Hypothalamus (tissue), 51 donors: ENCODE measurements at regions not wholly inside any gene's neighbourhood (a gene's known extent, or its start where the extent isn't known, plus 50 kb on each side); places are given as distances from the start of the nearest gene placed in this dataset.
"Not testable (repeated sequence)": the region's sequence is repeated elsewhere in the genome, so short reads cannot be mapped to it uniquely, and the experiment has no call there.

Experiments used
- DNase-seq, 51 donors: peaks; one replicate each; lab custom pipeline; 2025; lab: John Stamatoyannopoulos, UW

DNA sequence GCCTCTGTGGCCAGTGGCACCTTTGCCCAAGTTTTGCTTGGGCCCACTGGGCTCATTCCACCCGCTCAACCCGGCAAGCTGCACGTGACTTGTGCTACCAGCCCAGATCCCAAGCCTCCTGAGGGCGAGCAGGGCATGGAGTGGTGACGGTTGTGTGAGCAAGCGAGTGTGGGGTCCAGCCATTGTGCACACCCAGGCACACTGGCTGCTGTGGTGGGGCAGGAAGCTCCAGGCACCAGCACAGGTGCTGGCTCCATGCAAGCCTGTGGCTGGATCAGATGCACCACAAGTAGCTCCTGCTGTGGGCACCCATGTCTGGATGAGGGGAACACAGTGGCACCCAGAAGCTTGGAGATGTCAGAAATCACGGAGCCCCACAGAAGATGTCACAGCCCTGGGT, 557.0 kb upstream of the GNPDA2 start:
- DNase-seq: no peak

DNA sequence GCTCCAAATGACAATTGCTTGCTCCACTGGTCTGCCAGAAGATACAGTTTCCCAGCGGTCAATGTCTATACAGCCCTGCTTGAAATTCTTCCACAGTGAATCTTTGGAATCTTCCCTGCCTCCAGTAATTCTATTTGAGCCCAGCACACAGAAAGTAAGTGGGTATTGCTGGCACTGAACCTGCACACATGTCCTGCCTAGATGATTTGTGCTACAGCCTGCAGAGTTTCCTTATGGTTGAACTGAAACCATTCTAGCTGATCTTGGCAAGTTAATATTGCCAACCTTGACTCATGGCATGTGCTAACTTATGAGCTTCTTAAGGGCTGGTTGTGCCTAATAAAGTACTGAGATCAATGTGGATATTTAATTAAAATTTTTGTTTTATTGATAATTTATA, 553.8 kb upstream of the GNPDA2 start:
- no peak for DNase-seq

DNA sequence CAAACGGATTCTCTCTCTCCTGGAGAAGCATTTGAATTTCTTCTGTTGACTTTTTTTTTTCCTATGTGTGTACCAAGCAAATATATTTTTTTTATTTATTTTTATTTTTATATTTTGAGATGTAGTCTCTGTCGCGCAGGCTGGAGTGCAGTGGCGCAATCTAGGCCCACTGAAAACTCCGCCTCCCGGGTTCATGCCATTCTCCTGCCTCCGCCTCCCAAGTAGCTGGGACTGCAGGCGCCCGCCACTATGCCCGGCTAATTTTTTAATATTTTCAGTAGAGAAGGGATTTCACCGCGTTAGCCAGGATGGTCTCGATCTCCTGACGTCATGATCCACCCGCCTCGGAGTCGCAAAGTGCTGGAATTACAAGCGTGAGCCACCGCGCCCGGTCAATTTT, 549.5 kb upstream of the GNPDA2 start:
- no peak for DNase-seq

DNA sequence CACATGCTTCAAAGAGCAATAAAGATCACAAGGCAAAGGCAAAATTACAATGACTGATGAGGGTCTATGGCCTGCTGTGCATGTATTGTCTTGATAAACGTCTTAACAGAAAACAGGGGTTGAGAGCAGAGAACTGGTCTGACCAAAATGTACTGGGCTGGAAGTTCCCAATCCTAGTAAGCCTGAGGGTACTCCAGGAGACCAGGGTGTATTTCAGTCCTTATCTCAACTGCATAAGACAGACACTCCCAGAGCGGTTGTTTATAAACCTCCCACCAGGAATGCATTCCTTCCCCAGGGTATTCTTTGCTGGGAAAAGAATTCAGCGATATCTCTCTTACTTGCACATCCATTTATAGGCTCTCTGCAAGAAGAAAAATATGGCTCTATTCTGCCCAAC, 521.8 kb upstream of the GNPDA2 start:
- DNase-seq: not testable (repeated sequence)

DNA sequence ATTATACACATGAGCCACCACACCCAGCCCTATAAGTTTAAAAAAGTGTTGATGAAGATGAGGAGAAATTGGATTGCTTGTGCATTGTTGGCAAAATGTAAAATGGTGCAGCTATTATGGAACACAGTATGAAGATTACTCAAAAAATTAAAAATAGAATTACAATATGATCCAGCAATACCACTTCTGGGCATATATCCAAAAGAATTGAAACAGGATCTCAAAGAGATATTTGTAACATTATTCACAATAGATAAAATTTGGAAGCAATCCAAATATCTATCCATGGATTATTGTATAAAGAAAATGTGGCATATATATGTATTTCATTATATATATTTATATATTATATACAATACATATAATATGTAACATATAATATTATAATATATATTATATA, 515.6 kb upstream of the GNPDA2 start:
- no peak for DNase-seq

DNA sequence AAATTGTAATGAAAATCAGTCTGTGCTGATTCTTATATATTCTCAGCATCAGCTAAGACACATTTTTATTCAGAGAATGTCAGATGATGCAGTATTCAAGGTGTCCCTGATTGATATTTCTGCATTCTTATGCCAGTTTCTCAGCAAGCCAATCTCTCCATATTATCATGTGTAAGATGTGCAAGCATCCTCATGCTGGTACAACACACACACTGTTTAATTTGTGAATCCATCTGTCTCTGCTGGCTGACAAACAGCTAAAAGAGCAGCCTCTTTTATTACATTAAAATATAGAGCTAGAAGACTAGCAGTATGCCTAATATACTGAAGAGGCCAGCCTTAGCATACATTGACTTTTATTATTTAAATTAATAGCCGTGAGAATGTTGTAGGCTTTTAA, 502.9 kb upstream of the GNPDA2 start:
- no peak for DNase-seq

DNA sequence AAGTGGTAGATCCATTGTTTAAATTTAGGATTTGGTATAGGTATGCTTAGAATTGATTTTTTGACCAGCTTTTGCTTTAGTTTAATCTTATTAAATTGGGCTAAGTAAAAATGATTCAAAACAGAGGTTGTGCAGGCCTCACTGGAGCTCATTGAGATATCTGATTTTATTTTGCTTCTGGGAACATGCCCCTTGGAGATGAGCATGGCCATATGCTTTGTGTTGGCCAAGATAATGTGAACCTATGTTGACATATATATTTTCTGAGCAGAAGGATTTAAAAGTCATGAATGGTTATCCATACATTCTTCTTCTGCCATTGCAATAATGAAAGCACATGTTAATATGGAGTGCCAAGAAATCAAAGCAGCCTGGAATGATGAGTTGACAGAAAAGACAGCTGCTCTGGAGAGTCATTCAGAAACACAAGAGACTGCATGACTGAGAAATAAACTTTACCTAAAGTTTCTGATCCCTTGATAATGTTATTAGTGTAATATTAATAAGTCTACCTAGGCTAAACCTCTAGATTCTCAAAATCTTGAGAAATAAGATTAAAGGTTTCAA, 489.7 kb upstream of the GNPDA2 start:
- DNase-seq: no peak

DNA sequence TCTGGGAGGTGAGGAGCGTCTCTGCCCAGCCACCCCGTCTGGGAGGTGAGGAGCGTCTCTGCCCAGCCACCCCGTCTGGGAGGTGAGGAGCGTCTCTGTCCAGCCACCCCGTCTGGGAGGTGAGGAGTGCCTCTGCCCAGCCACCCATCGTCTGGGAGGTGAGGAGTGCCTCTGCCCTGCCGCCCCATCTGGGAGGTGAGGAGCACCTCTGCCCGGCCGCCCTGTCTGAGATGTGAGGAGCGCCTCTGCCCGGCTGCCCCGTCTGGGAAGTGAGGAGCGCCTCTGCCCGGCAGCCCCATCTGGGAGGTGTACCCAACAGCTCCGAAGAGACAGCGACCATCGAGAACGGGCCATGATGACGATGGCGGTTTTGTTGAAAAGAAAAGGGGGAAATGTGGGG, 482.1 kb upstream of the GNPDA2 start:
- not testable (repeated sequence) for DNase-seq

DNA sequence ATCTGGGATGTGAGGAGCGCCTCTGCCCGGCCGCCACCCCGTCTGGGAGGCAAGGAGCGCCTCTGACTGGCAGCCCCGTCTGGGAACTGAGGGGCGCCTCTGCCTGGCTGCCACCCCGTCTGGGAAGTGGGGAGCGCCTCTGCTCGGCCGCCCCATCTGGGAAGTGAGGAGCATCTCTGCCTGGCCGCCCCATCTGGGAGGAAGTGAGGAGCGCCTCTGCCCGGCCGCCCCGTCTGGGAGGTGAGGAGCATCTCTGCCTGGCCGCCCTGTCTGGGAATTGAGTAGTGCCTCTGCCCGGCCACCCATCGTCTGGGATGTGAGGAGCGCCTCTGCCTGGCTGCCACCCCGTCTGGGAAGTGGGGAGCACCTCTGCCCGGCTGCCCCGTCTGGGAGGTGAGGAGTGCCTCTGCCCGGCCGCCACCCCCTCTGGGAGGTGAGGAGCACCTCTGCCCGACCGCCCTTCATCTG, 481.5 kb upstream of the GNPDA2 start:
- not testable (repeated sequence) for DNase-seq

DNA sequence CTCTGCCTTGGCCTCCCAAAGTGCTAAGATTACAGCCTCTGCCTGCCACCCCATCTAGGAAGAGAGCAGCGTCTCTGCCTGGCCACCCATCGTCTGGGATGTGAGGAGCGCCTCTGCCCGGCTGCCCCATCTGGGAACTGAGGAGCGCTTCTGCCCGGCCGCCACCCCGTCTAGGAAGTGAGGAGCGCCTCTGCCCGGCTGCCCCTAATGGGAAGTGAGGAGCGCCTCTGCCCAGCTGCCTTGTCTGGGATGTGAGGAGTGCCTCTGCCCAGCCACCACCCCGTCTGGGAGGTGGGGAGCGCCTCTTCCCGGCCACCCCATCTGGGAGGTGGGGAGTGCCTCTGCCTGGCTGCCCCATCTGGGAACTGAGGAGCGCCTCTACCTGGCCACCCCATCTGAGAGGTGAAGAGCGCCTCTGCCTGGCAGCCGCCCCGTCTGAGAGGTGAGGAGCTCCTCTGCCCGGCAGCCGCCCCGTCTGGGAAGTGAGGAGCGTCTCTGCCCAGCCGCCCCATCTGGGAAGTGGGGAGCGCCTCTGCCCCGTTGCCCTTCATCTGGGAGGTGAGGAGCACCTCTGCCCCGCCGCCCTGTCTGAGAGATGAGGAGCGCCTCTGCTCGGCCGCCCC, 481.0 kb upstream of the GNPDA2 start:
- not testable (repeated sequence) for DNase-seq

DNA sequence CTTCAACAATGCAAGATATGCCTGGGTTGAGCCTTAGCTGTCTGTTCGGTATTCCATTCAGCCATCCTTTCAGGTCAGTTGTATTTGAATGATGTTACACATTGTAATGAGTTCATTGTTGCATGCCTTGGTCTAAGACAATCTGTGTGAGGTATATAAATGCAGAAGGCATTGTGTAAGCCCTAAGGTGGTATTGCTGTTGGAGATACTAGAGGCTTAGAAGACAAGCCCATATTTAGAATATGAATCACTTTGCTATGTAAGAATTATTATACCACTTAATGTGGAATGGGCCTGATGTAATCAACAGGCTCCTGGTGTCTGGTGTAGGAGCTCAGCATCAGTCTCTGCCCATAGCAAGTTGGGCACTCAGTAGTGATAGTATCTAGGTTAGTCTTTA, 473.4 kb upstream of the GNPDA2 start:
- DNase-seq: no peak

DNA sequence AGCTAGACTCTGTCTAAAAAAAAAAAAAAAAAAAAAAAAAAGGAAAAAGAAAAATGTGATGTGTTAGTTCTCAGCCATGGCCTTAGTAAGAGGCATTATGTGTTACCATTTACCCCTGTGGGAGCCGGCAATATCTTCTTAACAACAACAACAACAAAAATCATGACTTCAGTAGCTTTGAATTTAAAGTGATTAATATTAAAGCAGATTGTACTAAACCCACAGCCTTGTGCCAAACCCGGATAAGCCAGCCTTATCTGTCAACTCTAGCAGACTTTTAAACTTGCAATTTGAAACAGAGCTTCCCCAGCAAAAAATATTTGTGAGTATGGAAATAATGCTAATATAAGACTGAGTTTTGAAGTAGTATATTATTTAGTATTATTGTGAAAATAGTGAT, 462.1 kb upstream of the GNPDA2 start:
- DNase-seq: no peak

DNA sequence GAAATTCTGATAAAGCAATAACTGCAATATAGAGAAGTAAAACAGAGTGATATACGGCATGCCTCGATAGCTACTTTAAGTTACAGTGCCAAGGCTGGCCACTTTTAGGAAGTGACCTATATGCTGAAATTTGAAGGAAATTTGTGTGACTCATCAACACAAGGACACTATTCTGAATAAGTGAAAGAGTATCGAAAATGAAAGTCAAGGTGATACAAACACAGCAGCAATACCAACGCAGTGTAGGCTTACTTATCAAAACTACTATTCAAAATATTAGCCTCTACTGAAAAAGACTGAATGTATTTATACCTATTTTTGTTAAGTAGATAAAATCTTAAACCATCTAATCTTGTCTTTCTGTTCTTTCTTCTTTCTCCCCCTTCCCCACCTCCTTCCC, 459.9 kb upstream of the GNPDA2 start:
- DNase-seq: no peak

DNA sequence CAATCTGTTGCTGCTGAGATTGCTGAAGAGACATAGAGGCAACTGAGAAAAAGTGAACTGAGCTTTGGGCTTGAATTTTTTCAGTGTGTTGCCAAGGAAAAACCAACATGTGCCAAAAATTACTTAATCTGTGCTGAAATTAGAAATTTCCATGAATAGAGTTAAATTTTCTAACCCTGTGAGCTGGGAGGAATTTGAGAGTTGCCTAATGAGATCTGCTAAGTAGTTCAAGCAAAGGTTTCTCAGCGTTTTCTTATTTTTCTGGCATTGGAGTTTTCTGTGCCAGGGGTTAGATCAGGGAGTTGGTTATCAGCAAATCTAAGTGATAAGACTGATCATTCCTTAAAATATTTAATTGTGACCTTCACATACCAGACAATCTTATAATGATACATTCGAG, 457.5 kb upstream of the GNPDA2 start:
- peak in 2 of 51 donors; percentile 3 to 4 for DNase-seq

DNA sequence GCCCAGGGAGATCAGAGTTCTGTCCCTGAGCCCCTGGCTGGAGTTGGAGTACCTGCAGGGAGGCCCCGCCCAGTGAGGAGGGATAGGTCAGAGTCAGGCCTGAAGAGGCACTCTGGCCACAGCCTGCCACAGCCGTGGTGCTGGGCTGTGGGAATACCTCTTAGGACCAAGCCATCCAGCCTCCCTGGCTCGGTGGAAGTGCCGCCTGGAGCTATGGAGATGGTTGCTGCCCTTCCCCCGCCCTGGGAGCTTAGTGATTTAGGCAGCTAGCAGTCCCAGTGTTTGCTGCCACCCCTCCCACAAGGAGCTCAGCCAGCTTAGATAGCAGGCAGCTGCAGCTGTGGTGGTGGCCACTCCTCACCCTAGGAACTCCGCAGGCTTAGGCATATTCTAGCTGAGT, 446.3 kb upstream of the GNPDA2 start:
- DNase-seq: no peak

DNA sequence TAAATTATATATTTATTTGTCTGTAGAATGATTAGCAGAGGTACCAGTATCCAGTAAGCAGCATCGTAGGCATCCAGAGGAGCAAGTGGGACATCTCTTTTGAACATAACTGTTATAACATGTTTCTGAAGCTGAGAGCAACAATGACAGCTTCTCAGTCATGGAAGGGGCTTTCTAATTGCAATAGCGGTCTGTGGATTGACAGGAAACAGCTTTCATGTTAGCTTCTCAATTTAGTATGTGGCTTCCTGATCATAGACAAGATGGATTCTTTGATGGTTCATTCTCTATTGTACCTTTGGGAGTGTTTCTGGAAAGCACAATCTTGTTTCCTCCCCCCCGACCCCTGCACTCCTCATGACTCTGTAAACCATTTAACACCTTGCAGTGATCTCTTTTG, 434.6 kb upstream of the GNPDA2 start:
- no peak for DNase-seq

DNA sequence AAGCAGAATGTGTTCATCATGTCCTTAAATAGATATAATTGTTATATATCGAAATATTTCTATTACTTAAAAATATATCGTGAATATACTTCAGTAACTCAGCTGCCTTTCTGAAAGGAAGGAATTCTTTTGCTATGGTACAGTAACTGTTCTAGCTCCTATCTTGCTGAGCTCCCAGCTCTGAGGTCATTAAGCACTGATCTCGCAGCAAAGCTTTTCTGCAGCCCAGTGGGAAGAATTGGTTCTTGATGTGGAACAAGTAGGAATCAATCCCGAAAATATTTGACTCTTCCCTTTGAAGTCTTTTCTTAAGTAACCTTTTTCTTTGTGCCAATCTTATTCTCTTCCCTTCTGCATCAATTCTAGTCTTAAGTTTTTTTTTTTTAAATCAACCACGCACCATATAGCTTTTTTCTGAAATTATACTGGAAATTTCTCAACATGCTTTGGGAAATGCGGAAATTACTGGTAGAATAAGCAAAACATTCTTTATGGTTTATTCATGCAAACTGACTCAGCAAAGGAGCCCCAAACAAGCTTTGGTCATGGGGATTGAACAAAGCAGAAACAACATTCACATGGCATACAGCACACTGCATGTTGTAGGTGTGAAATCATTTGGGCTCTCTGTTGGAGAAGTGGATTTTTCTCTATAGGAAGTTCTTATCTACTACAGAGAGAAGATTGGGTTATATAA, 428.9 kb upstream of the GNPDA2 start:
- no peak for DNase-seq

DNA sequence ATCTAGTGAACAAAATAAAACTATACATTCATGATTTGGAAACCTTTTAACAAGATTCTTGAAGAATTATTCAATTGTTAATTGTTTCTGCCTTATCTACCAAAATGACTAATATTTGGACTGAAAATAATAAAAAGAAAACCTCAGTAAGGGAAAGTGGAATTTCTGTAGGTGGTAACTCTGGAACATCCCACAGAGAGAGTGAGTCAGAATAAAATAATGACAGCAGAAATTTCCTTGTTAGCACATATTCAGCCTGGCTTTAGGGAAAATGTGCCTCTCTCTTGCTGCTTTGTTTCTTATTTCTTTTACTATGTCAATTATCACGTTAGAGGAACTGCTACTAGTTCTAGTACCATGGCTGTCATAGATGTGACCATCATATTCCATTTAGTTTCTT, 421.5 kb upstream of the GNPDA2 start:
- DNase-seq: peak in 1 of 51 donors; percentile 14

DNA sequence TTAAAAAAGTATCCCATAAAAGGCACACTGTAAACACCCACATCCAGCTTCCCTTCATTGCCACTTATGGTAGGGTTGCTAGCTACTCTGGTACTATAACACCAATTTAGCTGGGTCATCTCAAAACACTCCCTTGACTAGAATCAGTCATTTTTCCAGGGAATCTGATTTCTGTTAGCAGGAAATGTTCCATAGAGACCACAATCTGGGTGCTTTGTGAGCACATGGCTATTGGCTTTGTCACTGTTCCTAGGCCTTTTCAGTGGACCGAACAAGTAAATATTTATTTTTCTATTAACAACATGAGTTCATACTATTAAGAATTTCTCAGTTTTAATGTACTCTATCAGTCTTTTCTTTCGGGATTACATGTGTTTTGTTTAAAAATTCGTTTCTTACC, 404.7 kb upstream of the GNPDA2 start:
- no peak for DNase-seq

DNA sequence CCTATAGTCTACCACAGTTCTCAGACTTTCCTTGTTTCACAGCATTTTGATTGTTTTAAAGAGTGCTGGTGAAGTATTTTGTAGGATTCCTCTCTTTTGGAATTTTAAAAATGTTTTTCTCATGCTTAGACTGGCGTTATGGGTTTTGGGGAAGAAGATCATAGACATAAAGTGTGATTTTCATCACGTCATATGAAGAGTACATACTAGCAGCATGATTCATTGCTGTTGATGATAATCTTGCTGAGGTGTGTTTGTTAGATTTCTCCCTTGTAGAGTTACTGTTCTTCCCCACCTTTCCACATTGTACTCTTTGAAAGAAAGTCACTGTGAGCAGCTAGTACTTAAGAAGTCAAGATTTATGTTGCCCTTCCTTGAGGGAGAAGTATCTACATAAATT, 396.1 kb upstream of the GNPDA2 start:
- no peak for DNase-seq

DNA sequence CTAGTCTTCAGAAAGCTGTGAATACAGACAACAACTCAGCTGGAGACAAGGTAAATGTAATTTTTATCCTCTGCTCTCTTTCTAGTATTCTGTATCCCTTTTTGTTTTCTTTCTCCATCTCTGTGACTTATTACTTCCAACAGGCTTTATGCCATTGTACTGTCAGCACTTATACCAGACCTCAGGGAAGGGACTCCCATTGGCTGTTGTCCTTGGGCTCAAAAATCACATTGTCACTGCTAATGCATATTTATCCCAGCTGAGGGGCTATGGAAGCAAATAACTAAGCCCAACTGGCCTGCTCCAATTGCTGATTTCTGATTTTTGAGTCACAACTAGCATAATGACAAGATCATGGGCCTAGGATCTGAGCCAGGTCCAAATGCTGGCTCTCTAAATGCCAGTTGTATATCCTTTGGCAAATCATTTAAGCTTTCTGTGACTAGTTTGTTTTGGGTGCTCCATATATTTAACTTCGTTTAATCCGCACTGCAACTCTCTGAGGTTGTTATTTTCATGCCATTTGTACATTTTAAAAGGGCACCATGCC, 395.1 kb upstream of the GNPDA2 start:
- DNase-seq: no peak

DNA sequence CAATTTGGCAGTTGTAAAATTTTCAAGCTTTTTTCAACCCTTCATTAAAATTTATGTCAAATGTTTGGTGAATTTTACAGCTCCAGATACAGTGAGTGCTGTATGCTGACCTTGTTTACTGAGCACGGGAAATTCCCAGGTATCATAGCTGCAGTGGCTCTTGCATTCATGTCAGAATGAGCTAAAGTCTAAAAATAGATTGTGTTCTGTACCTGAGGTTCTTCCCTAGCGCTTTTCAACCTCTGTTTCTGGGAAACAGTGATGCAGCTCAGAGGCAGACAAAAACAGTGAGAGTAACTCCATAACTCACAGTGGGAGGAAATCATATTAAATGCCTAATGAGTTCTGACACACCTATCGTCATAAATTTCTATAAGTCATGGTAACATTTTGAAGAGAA, 393.8 kb upstream of the GNPDA2 start:
- peak in 7 of 51 donors; percentile 0 to 25 (median 3) for DNase-seq
